HepG2 (cell line): ENCODE measurements at regions not wholly inside any gene's neighbourhood (a gene's known extent, or its start where the extent isn't known, plus 50 kb on each side); places are given as distances from the start of the nearest gene placed in this dataset.

Experiments
- ATAC-seq: fragments of 200-7000 bp; cut with Tn5 transposase; 3 replicates; pipeline ENCODE4 v1.9.1; 2020; ENCODE audit warnings: mild to moderate bottlenecking, moderate library complexity
- BruUV-seq: library from RNA; stranded (reverse); fragments of 400-500 nt; replicated peaks from 2 replicates; lab custom pipeline; 2021; lab: Mats Ljungman, UMichigan
- CTCF ChIA-PET: fragments of 300-600 bp; formaldehyde crosslinking; extraction: SDS; loops from one replicate; lab custom pipeline; 2021; ENCODE audit warnings: low total read pairs, inconsistent platforms, low intra/inter-chr PET ratio; lab: Yijun Ruan, JAX
- POLR2A ChIA-PET: fragments of 350-600 bp; sonication (Branson Sonifier 250); formaldehyde crosslinking; loops from one replicate; lab custom pipeline; 2020; ENCODE audit warnings: antibody characterized with exemption, inconsistent platforms; lab: Yijun Ruan, JAX
- DNase-seq: peaks from one replicate; pipeline ENCODE4 v3.0.0-alpha.2; 2015; ENCODE audit warnings: low spot score
- FAIRE-seq: peaks from 3 replicates; lab custom pipeline; 2011; peaks lifted over from hg19 to GRCh38; lab: Jason Lieb, UNC
- H2AFZ ChIP-seq: one replicate; pipeline ENCODE4 v1.6.1; 2011; ENCODE audit warnings: low read length, inconsistent platforms
- H3K27ac ChIP-seq: fragments of 300-600 bp; 3 replicates; pipeline ENCODE4 v1.8.0; 2011; ENCODE audit warnings: mixed run types, mild to moderate bottlenecking, mixed read lengths, low read length, inconsistent platforms; ENCODE audit not compliant: insufficient read depth; ENCODE audit errors: extremely low read length
- H3K27me3 ChIP-seq, 2 experiments: fragments of 200-600 bp in 1 of 2; 2 replicates in 1 of 2; 3 replicates in 1 of 2; pipeline versions ENCODE4 v1.6.0 to v1.8.0; 2011; ENCODE audit warnings: low read length in 2 of 2, mild to moderate bottlenecking in 2 of 2, moderate library complexity in 2 of 2, inconsistent platforms in 1 of 2; ENCODE audit not compliant: insufficient read depth in 2 of 2, control insufficient read depth in 1 of 2
- H3K36me3 ChIP-seq, 2 experiments: fragments of 200-600 bp in 1 of 2; replicated peaks in 1 of 2; 2 replicates in 1 of 2; 3 replicates in 1 of 2; pipeline versions ENCODE4 v1.5.1 to v1.8.0; 2011; ENCODE audit warnings: low read length in 2 of 2, inconsistent platforms in 1 of 2; ENCODE audit not compliant: insufficient read depth in 2 of 2, control insufficient read depth in 1 of 2
- H3K4me1 ChIP-seq: 2 replicates; pipeline ENCODE4 v1.5.1; 2012; ENCODE audit warnings: low read length, inconsistent platforms; ENCODE audit not compliant: insufficient read depth
- H3K4me2 ChIP-seq: 2 replicates; pipeline ENCODE4 v1.6.0; 2011; ENCODE audit warnings: low read depth, low read length, inconsistent platforms
- H3K4me3 ChIP-seq, 3 experiments: fragments of 200-600 bp in 1 of 3; sonication (generic), shearing (Covaris generic) in 1 of 3; replicated peaks in 1 of 3; 2 replicates each; pipeline ENCODE4 v1.5.1; 2011 to 2016; ENCODE audit warnings: low read length in 3 of 3, inconsistent platforms in 2 of 3, low read depth in 2 of 3, mild to moderate bottlenecking in 2 of 3, control low read depth in 1 of 3, mixed read lengths in 1 of 3; ENCODE audit not compliant: insufficient read depth in 1 of 3
- H3K79me2 ChIP-seq: one replicate; pipeline ENCODE4 v1.6.1; 2011; ENCODE audit warnings: low read length, inconsistent platforms; ENCODE audit not compliant: insufficient read depth
- H3K9ac ChIP-seq: 2 replicates; pipeline ENCODE4 v1.6.0; 2011; ENCODE audit warnings: mild to moderate bottlenecking, low read depth, low read length, inconsistent platforms; ENCODE audit not compliant: insufficient read depth
- H3K9me3 ChIP-seq: 2 replicates; pipeline ENCODE4 v1.5.1; 2012; ENCODE audit warnings: mild to moderate bottlenecking, low read length
- H4K20me1 ChIP-seq: 2 replicates; pipeline ENCODE4 v1.6.0; 2011; ENCODE audit warnings: inconsistent platforms, mild to moderate bottlenecking, low read length, moderate library complexity; ENCODE audit not compliant: insufficient read depth
- CTCF ChIP-seq: sonication (generic); formaldehyde crosslinking; IDR thresholded peaks from 2 replicates; pipeline ENCODE4 v1.5.0; 2020; ENCODE audit warnings: mild to moderate bottlenecking, missing genetic modification reagents, moderate library complexity
- GTF3A ChIP-seq: sonication (generic); formaldehyde crosslinking; conservative IDR thresholded peaks from 2 replicates; pipeline ENCODE4 v1.4.0; 2020; ENCODE audit warnings: mild to moderate bottlenecking, missing genetic modification reagents
- NCOA5 ChIP-seq: sonication (generic); formaldehyde crosslinking; IDR thresholded peaks from 2 replicates; pipeline ENCODE4 v1.4.0; 2020; ENCODE audit warnings: missing genetic modification reagents
- NFE2L2 ChIP-seq: fragments of 150-350 bp; IDR thresholded peaks from 2 replicates; pipeline ENCODE4 v1.6.1; 2014; ENCODE audit warnings: low read length
- SMARCE1 ChIP-seq: fragments of 450-650 bp; IDR thresholded peaks from 2 replicates; pipeline ENCODE4 v1.6.1; 2017; ENCODE audit warnings: borderline replicate concordance
- SMC3 ChIP-seq: IDR thresholded peaks from 2 replicates; pipeline ENCODE4 v1.6.1; 2011; ENCODE audit warnings: low read length, improper control_type of control experiment
- SP140L ChIP-seq: sonication (generic); formaldehyde crosslinking; IDR thresholded peaks from 2 replicates; pipeline ENCODE4 v1.4.0; 2020; ENCODE audit warnings: missing genetic modification reagents, borderline replicate concordance
- STAG1 ChIP-seq: sonication (generic); formaldehyde crosslinking; IDR thresholded peaks from 2 replicates; pipeline ENCODE4 v1.4.0; 2020; ENCODE audit warnings: missing genetic modification reagents
- TCF7 ChIP-seq: sonication (generic); IDR thresholded peaks from 2 replicates; pipeline ENCODE4 v1.6.1; 2016; ENCODE audit warnings: antibody characterized with exemption, low read depth
- ZNF207 ChIP-seq: fragments of 450-650 bp; IDR thresholded peaks from 2 replicates; pipeline ENCODE4 v1.6.1; 2016; ENCODE audit warnings: antibody characterized with exemption, borderline replicate concordance
- ZNF616 ChIP-seq: sonication (generic); formaldehyde crosslinking; IDR thresholded peaks from 2 replicates; pipeline ENCODE4 v1.5.0; 2020; ENCODE audit warnings: low read depth, mild to moderate bottlenecking, missing genetic modification reagents
- WGBS: methylation state at CpG from one replicate; pipeline ENCODE4 v1.1.6; 2017; ENCODE audit warnings: low lambda C conversion rate; 5-methylcytosine and 5-hydroxymethylcytosine counted together
- in situ Hi-C: cut with HindIII; loops from 2 replicates; pipeline ENCODE4 v1.10.0; 2017; ENCODE audit warnings: low pct_unique_long_range_greater_than_20kb; ENCODE audit not compliant: extremely low pct_ligation_motif_present
- intact Hi-C: fragments of 100-400 bp; cut with micrococcal nuclease; formaldehyde crosslinking; loops from one replicate; pipeline ENCODE4 v1.10.0; 2022; ENCODE audit not compliant: unreplicated experiment

DNA sequence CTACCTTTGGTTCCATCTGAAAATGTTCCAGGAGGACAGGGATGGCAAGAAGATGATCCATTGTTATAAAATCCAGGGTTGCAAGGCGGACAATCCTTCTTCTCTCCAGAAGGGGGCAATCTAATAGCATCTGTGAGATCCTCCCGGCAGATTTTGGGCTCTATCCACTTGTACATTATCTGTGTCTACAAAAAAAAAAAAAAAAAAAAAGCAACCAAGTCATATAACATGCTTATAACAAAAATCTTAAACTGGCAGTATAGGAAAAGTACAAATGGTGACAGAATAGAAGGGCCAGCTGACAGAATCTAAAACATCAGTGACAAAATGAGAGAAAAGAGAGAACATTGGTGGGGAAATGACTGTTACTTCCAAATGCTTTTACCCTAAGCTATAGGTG is 132.7 kb downstream of the ELAPOR2 start:
- peak; percentile 40 for FAIRE-seq
- no TSS peak for BruUV-seq
- DNase-seq, result peak; percentile 28
- in situ Hi-C loops, result loop anchor here (5.0 to 25.0 kb wide), 2 partner anchors 311 to 486 kb away; no protein-coding TSS in a partner anchor
- Histone ChIP-seq H3K27ac (no peak overlapping the region), H3K4me1 (no peaks in the 10 kb centered on the region), H3K4me3 (no peak overlapping the region), H4K20me1 (no peaks in the 10 kb centered on the region), H3K9ac (no peak overlapping the region), H2AFZ (no peak overlapping the region), H3K27me3 (no peaks in the 10 kb centered on the region), H3K79me2 (no peaks in the 10 kb centered on the region), H3K4me2 (no peak overlapping the region), H3K9me3 (no peaks in the 10 kb centered on the region), H3K36me3 (no peaks in the 10 kb centered on the region)
- WGBS, result 3% methylated on average over 2 of the region's 2 CpGs
- TF ChIP-seq SP140L (CRISPR knock-in tag) (no peak), ZNF616 (CRISPR knock-in tag) (no peak), GTF3A (CRISPR knock-in tag) (no peak), SMARCE1 (no peak), STAG1 (CRISPR knock-in tag) (peak; percentile 65), ZNF207 (no peak), SMC3 (peak; percentile 47; the same call in 1 of the 2 replicates), NFE2L2 (no peak), CTCF (CRISPR knock-in tag) (peak; percentile 65), NCOA5 (CRISPR knock-in tag) (no peak), TCF7 (no peak)
- ChIA-PET CTCF (interaction anchor here (1.3 to 2.0 kb wide), 2 partner anchors 222 to 310 kb away, joined by 7 read pairs; no protein-coding TSS in a partner anchor), POLR2A (no interaction called here)
- ATAC-seq, result peak; percentile 46; the same call in 2 of the 3 replicates
- intact Hi-C loops, result loop anchor here (1.0 to 5.0 kb wide), 4 partner anchors 126 to 491 kb away; no protein-coding TSS in a partner anchor
